ENCODE measurements at regions not wholly inside any gene's neighbourhood (a gene's known extent, or its start where the extent isn't known, plus 50 kb on each side); places are given as distances from the start of the nearest gene placed in this dataset.

- POLR2A ChIA-PET: no interaction called here
- Mint-ChIP-seq H3K27me3 (ENCODE audit: insufficient read depth, unreplicated experiment) (no peaks in the 10 kb centered on the region), H3K4me1 (ENCODE audit: low read depth, unreplicated experiment) (no peaks in the 10 kb centered on the region), H3K27ac (ENCODE audit: unreplicated experiment) (no peak overlapping the region), H3K9me3 (ENCODE audit: unreplicated experiment) (no peaks in the 10 kb centered on the region), H3K4me3 (ENCODE audit: unreplicated experiment) (no peak overlapping the region), H3K36me3 (ENCODE audit: insufficient read depth, unreplicated experiment) (no peaks in the 10 kb centered on the region)
- H3K36me3 ChIP-seq (ENCODE audit: control insufficient read depth, insufficient read depth, low read length): no peaks in the 10 kb centered on the region
- no peaks in the 10 kb centered on the region for H3K4me1 ChIP-seq
- intact Hi-C loops (cut with micrococcal nuclease; ENCODE audit: unreplicated experiment): no loop called here
- H3K4me3 ChIP-seq (ENCODE audit: low read depth, low read length): no peak overlapping the region
- BruUV-seq (replicated peaks): no TSS peak
- no peaks in the 10 kb centered on the region for H3K27me3 ChIP-seq (replicated peaks; ENCODE audit: control insufficient read depth, insufficient read depth, low read length)
- CTCF ChIA-PET: no interaction called here
- H3K9me3 ChIP-seq: no peaks in the 10 kb centered on the region
- no peak for TF ChIP-seq CTCF (IDR thresholded peaks at IDR 0.05; ENCODE audit: insufficient read depth in 1 of 2, low read depth in 1 of 2, low read length in 1 of 2, severe bottlenecking in 1 of 2, unreplicated experiment in 1 of 2)
- no peak for DNase-seq
Measured at GRCh38 chr1:230003409-230003808, 63.6 kb upstream of the GALNT2 start.

GRCh38 chr1:230005040-230005439, 62.0 kb upstream of the GALNT2 start:
- POLR2A ChIA-PET: no interaction called here
- no peaks in the 10 kb centered on the region for H3K9me3 ChIP-seq
- Mint-ChIP-seq H3K27ac (ENCODE audit: unreplicated experiment) (no peak overlapping the region), H3K36me3 (ENCODE audit: insufficient read depth, unreplicated experiment) (no peaks in the 10 kb centered on the region), H3K9me3 (ENCODE audit: unreplicated experiment) (no peaks in the 10 kb centered on the region), H3K4me3 (ENCODE audit: unreplicated experiment) (no peak overlapping the region), H3K27me3 (ENCODE audit: insufficient read depth, unreplicated experiment) (no peaks in the 10 kb centered on the region), H3K4me1 (ENCODE audit: low read depth, unreplicated experiment) (no peaks in the 10 kb centered on the region)
- no TSS peak for BruUV-seq (replicated peaks)
- no peaks in the 10 kb centered on the region for H3K4me1 ChIP-seq
- H3K36me3 ChIP-seq (ENCODE audit: control insufficient read depth, insufficient read depth, low read length): no peaks in the 10 kb centered on the region
- intact Hi-C loops (cut with micrococcal nuclease; ENCODE audit: unreplicated experiment): no loop called here
- CTCF ChIA-PET: no interaction called here
- no peak for TF ChIP-seq CTCF (IDR thresholded peaks at IDR 0.05; ENCODE audit: insufficient read depth in 1 of 2, low read depth in 1 of 2, low read length in 1 of 2, severe bottlenecking in 1 of 2, unreplicated experiment in 1 of 2)
- no peak overlapping the region for H3K4me3 ChIP-seq (ENCODE audit: low read depth, low read length)
- no peaks in the 10 kb centered on the region for H3K27me3 ChIP-seq (replicated peaks; ENCODE audit: control insufficient read depth, insufficient read depth, low read length)
- DNase-seq: no peak

- no peak overlapping the region for H3K27ac Mint-ChIP-seq (ENCODE audit: unreplicated experiment)
- intact Hi-C loops (cut with micrococcal nuclease; ENCODE audit: unreplicated experiment): no loop called here
Measured at GRCh38 chr1:230008721-230009120, 58.3 kb upstream of the GALNT2 start.

More at GRCh38 chr1:230008721-230009120, 58.3 kb upstream of the GALNT2 start:
- Histone ChIP-seq H3K9me3 (no peaks in the 10 kb centered on the region), H3K4me3 (ENCODE audit: low read depth, low read length) (no peak overlapping the region), H3K4me1 (no peaks in the 10 kb centered on the region), H3K36me3 (ENCODE audit: control insufficient read depth, insufficient read depth, low read length) (no peaks in the 10 kb centered on the region), H3K27me3 (replicated peaks; ENCODE audit: control insufficient read depth, insufficient read depth, low read length) (no peaks in the 10 kb centered on the region)
- BruUV-seq (replicated peaks): no TSS peak
- H3K27me3 Mint-ChIP-seq (ENCODE audit: insufficient read depth, unreplicated experiment): no peaks in the 10 kb centered on the region
- H3K4me1 Mint-ChIP-seq (ENCODE audit: low read depth, unreplicated experiment): no peaks in the 10 kb centered on the region
- POLR2A ChIA-PET: no interaction called here
- DNase-seq: no peak
- H3K9me3 Mint-ChIP-seq (ENCODE audit: unreplicated experiment): no peaks in the 10 kb centered on the region
- no peaks in the 10 kb centered on the region for H3K36me3 Mint-ChIP-seq (ENCODE audit: insufficient read depth, unreplicated experiment)
- CTCF ChIA-PET: no interaction called here
- TF ChIP-seq CTCF (IDR thresholded peaks at IDR 0.05; ENCODE audit: insufficient read depth in 1 of 2, low read depth in 1 of 2, low read length in 1 of 2, severe bottlenecking in 1 of 2, unreplicated experiment in 1 of 2): no peak
- no peak overlapping the region for H3K4me3 Mint-ChIP-seq (ENCODE audit: unreplicated experiment)

Data from Caco-2 (cell line).